H1 (cell line): ENCODE measurements at regions not wholly inside any gene's neighbourhood (a gene's known extent, or its start where the extent isn't known, plus 50 kb on each side); places are given as distances from the start of the nearest gene placed in this dataset.
"Not testable (repeated sequence)": the region's sequence is repeated elsewhere in the genome, so short reads cannot be mapped to it uniquely, and the experiment has no call there.

Experiments
- CTCF ChIA-PET: fragments of 300-600 bp; sonication (Branson Sonifier 250); formaldehyde crosslinking; loops from one replicate; lab custom pipeline; 2021; ENCODE audit not compliant: partially characterized antibody; lab: Charles Lee
- POLR2A ChIA-PET: fragments of 300-600 bp; sonication (Branson Sonifier 250); formaldehyde crosslinking; loops from one replicate; lab custom pipeline; 2021; ENCODE audit warnings: inconsistent platforms; ENCODE audit not compliant: partially characterized antibody; lab: Charles Lee
- DNase-seq, 2 experiments: peaks; one replicate each; pipeline versions ENCODE4 v3.0.0 to v3.0.0-alpha.2; 2010 to 2022; ENCODE audit warnings: low spot score in 2 of 2, low read depth in 1 of 2, mixed read lengths in 1 of 2
- FAIRE-seq: peaks from 2 replicates; lab custom pipeline; 2011; peaks lifted over from hg19 to GRCh38; lab: Jason Lieb, UNC
- H2AFZ ChIP-seq: 2 replicates; pipeline ENCODE4 v1.8.1; 2012; ENCODE audit warnings: low read length, inconsistent platforms
- H2AK5ac ChIP-seq: 2 replicates; pipeline ENCODE4 v1.6.1; 2013; ENCODE audit warnings: low read depth, low read length
- H2BK120ac ChIP-seq: replicated peaks from 2 replicates; pipeline ENCODE3; 2013; ENCODE audit warnings: low read depth, low read length, inconsistent platforms
- H2BK12ac ChIP-seq: 2 replicates; pipeline ENCODE4 v1.6.1; 2013; ENCODE audit warnings: low read depth, low read length
- H2BK15ac ChIP-seq: 2 replicates; pipeline ENCODE4 v1.6.1; 2013; ENCODE audit warnings: low read length
- H2BK20ac ChIP-seq: 2 replicates; pipeline ENCODE4 v1.6.1; 2013; ENCODE audit warnings: low read length
- H2BK5ac ChIP-seq: 2 replicates; pipeline ENCODE4 v1.6.1; 2013; ENCODE audit warnings: low read depth, low read length
- H3K14ac ChIP-seq: 2 replicates; pipeline ENCODE4 v1.6.1; 2013; ENCODE audit warnings: inconsistent platforms; ENCODE audit not compliant: insufficient read length
- H3K18ac ChIP-seq: 2 replicates; pipeline ENCODE4 v1.6.1; 2013; ENCODE audit warnings: low read length; ENCODE audit errors: extremely low read depth
- H3K23ac ChIP-seq: 2 replicates; pipeline ENCODE4 v1.6.1; 2013; ENCODE audit warnings: inconsistent platforms; ENCODE audit not compliant: insufficient read length
- H3K23me2 ChIP-seq: 2 replicates; pipeline ENCODE4 v1.6.1; 2013; ENCODE audit warnings: low read depth, low read length
- H3K27ac ChIP-seq: 2 replicates; pipeline ENCODE4 v1.6.1; 2011; ENCODE audit warnings: low read depth, low read length, inconsistent platforms
- H3K27me3 ChIP-seq, 4 experiments: replicated peaks in 1 of 4; 1 replicate in 1 of 4; 2 replicates in 3 of 4; pipeline versions ENCODE4 v1.6.1 to v1.8.1; 2011 to 2013; ENCODE audit warnings: low read length in 3 of 4, mild to moderate bottlenecking in 3 of 4, inconsistent platforms in 2 of 4, mixed read lengths in 2 of 4, moderate library complexity in 1 of 4; ENCODE audit not compliant: control insufficient read depth in 3 of 4, insufficient read depth in 3 of 4; ENCODE audit errors: extremely low read depth in 1 of 4
- H3K36me3 ChIP-seq, 4 experiments: 2 replicates each; pipeline versions ENCODE4 v1.6.1 to v1.8.1; 2011 to 2013; ENCODE audit warnings: mild to moderate bottlenecking in 4 of 4, low read length in 3 of 4, moderate library complexity in 2 of 4, control low read depth in 1 of 4, inconsistent platforms in 1 of 4; ENCODE audit not compliant: insufficient read depth in 4 of 4, control insufficient read depth in 2 of 4
- H3K4ac ChIP-seq: replicated peaks from 2 replicates; pipeline ENCODE3; 2013; ENCODE audit warnings: low read length, low read depth, mixed read lengths, inconsistent platforms; ENCODE audit not compliant: insufficient read length
- H3K4me1 ChIP-seq, 4 experiments: replicated peaks in 1 of 4; 1 replicate in 1 of 4; 2 replicates in 3 of 4; pipeline versions ENCODE4 v1.6.1 to v1.8.1; 2011 to 2013; ENCODE audit warnings: low read length in 3 of 4, inconsistent platforms in 2 of 4, mixed read lengths in 1 of 4; ENCODE audit not compliant: insufficient read depth in 4 of 4, control insufficient read depth in 3 of 4
- H3K4me2 ChIP-seq, 2 experiments: 2 replicates each; pipeline versions ENCODE4 v1.6.1 to v1.8.1; 2011 to 2013; ENCODE audit warnings: low read depth in 2 of 2, low read length in 2 of 2, control low read depth in 1 of 2, inconsistent platforms in 1 of 2, mild to moderate bottlenecking in 1 of 2; ENCODE audit not compliant: insufficient read depth in 1 of 2
- H3K4me3 ChIP-seq, 4 experiments: fragments of 200-600, 300-600 bp in 1 of 4; sonication (generic), shearing (Covaris generic), sonication (Bioruptor Twin) in 1 of 4; 2 replicates each; pipeline versions ENCODE4 v1.5.1 to v1.8.1; 2011 to 2016; ENCODE audit warnings: low read length in 4 of 4, low read depth in 3 of 4, control low read depth in 2 of 4, inconsistent platforms in 2 of 4, mild to moderate bottlenecking in 2 of 4, mixed read lengths in 1 of 4, moderate library complexity in 1 of 4; ENCODE audit not compliant: insufficient read depth in 2 of 4; ENCODE audit errors: extremely low read depth in 1 of 4
- H3K56ac ChIP-seq: replicated peaks from 2 replicates; pipeline ENCODE3; 2013; ENCODE audit warnings: low read depth, mild to moderate bottlenecking, mixed read lengths, low read length, inconsistent platforms; ENCODE audit not compliant: insufficient read length
- H3K79me1 ChIP-seq: 2 replicates; pipeline ENCODE4 v1.6.1; 2013; ENCODE audit warnings: low read depth, low read length, control low read depth
- H3K79me2 ChIP-seq, 2 experiments: 2 replicates each; pipeline versions ENCODE4 v1.6.1 to v1.8.1; 2012 to 2013; ENCODE audit warnings: low read length in 2 of 2, mild to moderate bottlenecking in 2 of 2, inconsistent platforms in 1 of 2; ENCODE audit not compliant: insufficient read depth in 2 of 2, control insufficient read depth in 1 of 2
- H3K9ac ChIP-seq, 4 experiments: replicated peaks in 1 of 4; 1 replicate in 1 of 4; 2 replicates in 3 of 4; pipeline versions ENCODE4 v1.6.1 to v1.8.1; 2011 to 2013; ENCODE audit warnings: low read depth in 3 of 4, low read length in 3 of 4, control low read depth in 2 of 4, mild to moderate bottlenecking in 2 of 4, moderate library complexity in 2 of 4, inconsistent platforms in 1 of 4; ENCODE audit errors: extremely low read depth in 1 of 4
- H3K9me3 ChIP-seq, 2 experiments: 2 replicates each; pipeline versions ENCODE4 v1.6.1 to v1.8.1; 2012 to 2013; ENCODE audit warnings: mild to moderate bottlenecking in 2 of 2, moderate library complexity in 2 of 2, control low read depth in 1 of 2, inconsistent platforms in 1 of 2, low read depth in 1 of 2, low read length in 1 of 2, mixed read lengths in 1 of 2; ENCODE audit not compliant: insufficient read depth in 2 of 2
- H4K20me1 ChIP-seq, 2 experiments: replicated peaks in 1 of 2; 2 replicates each; pipeline versions ENCODE3 to v1.8.1; 2011 to 2013; ENCODE audit warnings: inconsistent platforms in 2 of 2, low read length in 2 of 2, mild to moderate bottlenecking in 1 of 2; ENCODE audit not compliant: insufficient read depth in 2 of 2, control insufficient read depth in 1 of 2
- H4K5ac ChIP-seq: 2 replicates; pipeline ENCODE4 v1.6.1; 2013; ENCODE audit warnings: low read length, low read depth, mixed read lengths, inconsistent platforms; ENCODE audit not compliant: insufficient read length
- H4K8ac ChIP-seq: 2 replicates; pipeline ENCODE4 v1.8.0; 2013; ENCODE audit warnings: mild to moderate bottlenecking, moderate library complexity, low read length, inconsistent platforms; ENCODE audit not compliant: insufficient read depth; ENCODE audit errors: extremely low read depth
- H4K91ac ChIP-seq: replicated peaks from 2 replicates; pipeline ENCODE3; 2013; ENCODE audit warnings: low read length, mixed read lengths, inconsistent platforms; ENCODE audit not compliant: insufficient read length
- CEBPB ChIP-seq: IDR thresholded peaks from 2 replicates; pipeline ENCODE4 v1.6.1; 2012; ENCODE audit warnings: low read depth, low read length
- TCF12 ChIP-seq: IDR thresholded peaks from 2 replicates; pipeline ENCODE4 v1.6.1; 2011; ENCODE audit warnings: low read depth, mild to moderate bottlenecking, low read length
- WGBS, 2 experiments: shearing (Covaris generic) in 1 of 2; methylation state at CpG; one replicate each; pipeline versions ENCODE4 v1.1.6 to v1.1.7; 2013 to 2015; ENCODE audit warnings: low lambda C conversion rate in 2 of 2, mixed read lengths in 2 of 2, inconsistent platforms in 1 of 2, low coverage in 1 of 2, missing lambda C conversion rate in 1 of 2; ENCODE audit not compliant: insufficient replicate concordance in 2 of 2, insufficient coverage in 1 of 2, insufficient read length in 1 of 2; ENCODE audit errors: extremely low coverage in 1 of 2, missing lambda C conversion rate in 1 of 2; 5-methylcytosine and 5-hydroxymethylcytosine counted together

DNA sequence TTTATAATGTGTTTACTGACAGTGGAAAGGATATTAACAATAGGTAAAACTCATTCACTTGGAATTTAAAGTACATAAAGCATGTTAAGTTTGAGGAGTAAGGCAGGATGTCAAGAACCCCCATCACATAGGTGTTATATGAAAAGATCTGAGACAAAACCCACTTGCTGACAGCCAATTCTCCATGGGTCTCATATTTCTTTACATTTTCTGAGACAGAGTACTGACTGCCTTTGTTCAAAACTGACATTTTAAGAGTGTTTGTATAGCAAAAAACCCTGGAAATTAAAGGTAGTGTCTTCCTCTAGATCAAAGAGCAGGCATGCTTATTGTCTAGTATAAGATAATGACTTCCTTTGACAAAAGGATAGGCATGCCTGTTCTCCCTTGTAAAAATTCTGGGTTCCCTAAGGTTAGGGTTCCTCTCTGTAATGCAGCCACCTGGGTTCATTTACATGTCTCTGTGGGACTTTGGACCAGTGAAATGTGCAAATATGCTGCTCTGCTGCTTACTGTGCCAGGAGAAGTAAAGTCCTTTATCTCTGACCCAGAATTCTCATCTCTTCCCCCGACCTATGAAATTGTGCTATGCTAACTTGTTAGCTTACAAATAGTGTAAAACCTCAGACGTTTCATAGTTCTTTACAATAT, 123.6 kb downstream of the PCDH18 start:
- Histone ChIP-seq H3K4ac (no peak overlapping the region), H2BK120ac (no peak overlapping the region), H2AFZ (no peak overlapping the region), H4K20me1 (no peaks in the 10 kb centered on the region), H4K8ac (no peak overlapping the region), H2BK12ac (no peak overlapping the region), H3K27ac (no peak overlapping the region), H3K4me3 (no peak overlapping the region), H3K4me1 (no peaks in the 10 kb centered on the region), H3K4me2 (no peak overlapping the region), H3K79me2 (no peaks in the 10 kb centered on the region), H2BK15ac (no peak overlapping the region), H3K79me1 (no peaks in the 10 kb centered on the region), H3K23ac (no peak overlapping the region), H3K9ac (no peak overlapping the region), H2BK5ac (no peak overlapping the region), H2BK20ac (no peak overlapping the region), H4K5ac (no peak overlapping the region), H3K23me2 (no peaks in the 10 kb centered on the region), H2AK5ac (no peak overlapping the region), H4K91ac (no peak overlapping the region), H3K56ac (no peak overlapping the region), H3K18ac (no peak overlapping the region), H3K9me3 (no peaks in the 10 kb centered on the region), H3K36me3 (no peaks in the 10 kb centered on the region), H3K14ac (no peak overlapping the region), H3K27me3 (no peaks in the 10 kb centered on the region)
- DNase-seq (no peak), FAIRE-seq (no peak)
- TF ChIP-seq TCF12: peak; percentile 92
- TF ChIP-seq CEBPB: no peak
- CTCF ChIA-PET: no interaction called here
- 63% methylated on average over 2 of the region's 2 CpGs; no CpG with 5 or more reads in 1 of the 2 experiments for WGBS, 2 experiments
- POLR2A ChIA-PET: no interaction called here

GRCh38 chr4:137405833-137406232, 126.5 kb downstream of the PCDH18 start:
- CTCF ChIA-PET, H3K14ac ChIP-seq, H3K4me3 ChIP-seq, H3K9me3 ChIP-seq, H4K8ac ChIP-seq, H3K79me1 ChIP-seq, H2BK5ac ChIP-seq, H4K5ac ChIP-seq, H3K18ac ChIP-seq, H2AK5ac ChIP-seq, H4K20me1 ChIP-seq, H2BK15ac ChIP-seq, H4K91ac ChIP-seq, POLR2A ChIA-PET, H3K9ac ChIP-seq, H3K27me3 ChIP-seq, H2AFZ ChIP-seq, H3K23me2 ChIP-seq, FAIRE-seq, H3K4me1 ChIP-seq, DNase-seq, H3K36me3 ChIP-seq, H3K23ac ChIP-seq, H3K4ac ChIP-seq, H2BK20ac ChIP-seq, H3K4me2 ChIP-seq, H3K27ac ChIP-seq, H2BK12ac ChIP-seq, H3K56ac ChIP-seq, H2BK120ac ChIP-seq, H3K79me2 ChIP-seq: not testable (repeated sequence)
- 90% methylated on average over 9 of the region's 9 CpGs; no CpG with 5 or more reads in 1 of the 2 experiments for whole genome bisulfite sequencing, 2 experiments
